RPMI7951 (cell line): ENCODE measurements at regions not wholly inside any gene's neighbourhood (a gene's known extent, or its start where the extent isn't known, plus 50 kb on each side); places are given as distances from the start of the nearest gene placed in this dataset.
"Not testable (repeated sequence)": the region's sequence is repeated elsewhere in the genome, so short reads cannot be mapped to it uniquely, and the experiment has no call there.

ENCODE experiments used
- DNase-seq: peaks from one replicate; pipeline ENCODE4 v3.0.0-alpha.2; 2012; ENCODE audit warnings: low read depth

DNA sequence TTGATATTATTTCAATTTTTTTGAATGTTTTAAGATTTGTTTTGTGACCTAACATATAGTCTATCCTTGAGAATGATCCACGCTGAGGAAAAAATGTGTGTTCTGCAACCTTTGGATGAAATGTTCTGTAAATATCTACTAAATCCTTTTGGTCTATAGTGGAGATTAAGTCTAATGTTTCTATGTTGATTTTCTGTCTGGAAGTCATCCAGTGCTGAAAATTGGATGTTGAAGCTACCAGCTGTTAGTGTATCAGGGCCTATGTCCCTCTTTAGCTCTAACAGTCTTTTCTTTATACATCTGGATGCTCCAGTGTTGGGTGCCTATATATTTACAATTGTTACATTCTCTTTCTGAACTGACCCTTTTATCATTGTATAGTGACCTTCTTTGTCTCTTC is 422.3 kb downstream of the TMEM232 start:
- DNase-seq: no peak

DNA sequence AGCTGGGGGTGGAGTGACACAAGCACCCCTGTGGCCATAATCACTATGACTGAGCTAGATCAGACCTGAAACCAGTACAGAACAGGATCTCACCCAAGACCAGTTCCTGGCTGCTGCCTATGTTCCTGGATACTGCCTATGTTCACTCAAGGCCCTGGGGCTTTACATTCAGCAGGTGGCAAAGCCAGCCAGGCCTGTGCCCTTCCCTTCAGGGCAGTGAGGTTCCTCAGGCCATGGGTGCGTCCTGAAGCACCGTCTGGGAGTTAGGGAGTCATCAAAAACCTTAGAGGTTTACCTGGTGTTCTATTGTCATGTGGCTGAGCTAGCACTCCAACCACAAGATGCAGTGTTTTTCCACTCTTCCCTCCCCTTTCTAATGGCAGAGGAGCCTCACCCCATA is 419.8 kb downstream of the TMEM232 start:
- no peak for DNase-seq

DNA sequence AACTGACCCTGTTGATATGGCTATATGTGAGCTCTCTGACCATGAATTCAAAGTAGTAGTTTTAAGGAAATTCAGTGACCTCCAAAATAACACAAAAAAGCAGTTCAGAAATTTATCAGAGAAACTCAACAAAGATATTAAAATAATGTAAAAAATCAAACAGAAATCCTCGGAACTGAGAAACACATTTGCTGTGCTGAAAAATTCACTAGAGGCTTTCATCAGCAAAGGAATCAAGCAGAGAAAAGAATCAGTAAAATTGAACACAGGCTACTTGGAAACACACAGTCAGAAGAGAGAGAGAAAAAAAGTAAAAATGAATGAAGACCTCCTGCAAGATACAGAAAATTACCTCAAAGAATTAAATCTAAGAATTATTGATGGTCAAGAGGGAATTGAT is 417.2 kb downstream of the TMEM232 start:
- no peak for DNase-seq

DNA sequence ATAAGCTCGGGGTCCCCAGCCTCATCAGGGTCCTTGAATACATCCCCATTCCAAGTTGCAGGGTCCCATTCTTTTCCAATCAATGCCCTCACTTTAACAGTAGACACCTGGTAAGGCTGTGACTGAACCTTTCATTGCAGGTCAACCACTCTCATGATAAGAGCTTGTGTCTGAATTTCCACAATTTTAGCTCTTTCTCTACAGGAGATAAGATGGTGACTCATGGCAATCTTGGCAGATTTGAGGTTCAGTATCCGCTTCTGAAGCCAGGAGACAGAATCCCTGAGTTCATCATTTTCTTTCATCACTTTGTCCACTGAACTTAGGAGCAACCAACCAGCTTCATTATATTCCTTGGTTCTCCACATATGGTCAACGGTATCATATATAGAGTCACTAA is 409.9 kb downstream of the TMEM232 start:
- not testable (repeated sequence) for DNase-seq

DNA sequence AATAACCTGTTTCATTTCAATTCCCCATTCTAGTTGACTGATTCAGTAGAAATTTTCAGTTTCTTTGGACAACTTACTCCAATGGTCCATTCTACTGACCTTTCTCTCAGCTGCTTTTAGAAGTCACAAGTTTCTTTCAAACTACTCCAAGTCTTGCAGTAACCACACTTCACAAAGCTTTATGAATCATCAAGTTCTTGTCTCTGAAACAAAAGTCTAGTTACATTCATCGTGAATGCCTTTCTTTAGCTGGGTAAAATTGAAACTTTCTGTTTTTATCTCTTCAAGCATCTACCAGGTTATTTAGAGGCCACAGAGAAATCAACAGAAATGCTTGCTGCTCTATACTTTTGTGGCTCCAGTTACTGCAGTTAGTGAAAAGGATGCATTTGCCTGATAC is 405.4 kb downstream of the TMEM232 start:
- DNase-seq: no peak

DNA sequence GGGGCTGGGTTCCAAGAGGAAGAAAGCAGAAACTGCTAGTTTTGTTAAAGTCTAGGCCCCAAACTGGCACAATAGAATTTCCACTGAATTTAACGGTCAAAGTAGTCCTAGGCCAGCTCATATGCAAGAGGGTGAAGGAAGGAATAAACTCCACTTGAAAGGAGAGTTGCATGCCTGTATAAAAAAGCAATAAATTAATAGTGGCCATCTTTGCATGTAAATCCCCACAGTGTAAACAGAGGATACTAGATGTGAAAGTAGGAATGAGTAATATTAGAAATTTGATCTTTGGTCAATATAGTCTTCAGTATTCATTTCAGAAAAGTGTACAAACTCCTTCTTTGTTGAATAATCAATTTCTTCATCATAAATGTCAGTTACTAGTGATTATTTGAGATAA is 403.1 kb downstream of the TMEM232 start:
- no peak for DNase-seq

DNA sequence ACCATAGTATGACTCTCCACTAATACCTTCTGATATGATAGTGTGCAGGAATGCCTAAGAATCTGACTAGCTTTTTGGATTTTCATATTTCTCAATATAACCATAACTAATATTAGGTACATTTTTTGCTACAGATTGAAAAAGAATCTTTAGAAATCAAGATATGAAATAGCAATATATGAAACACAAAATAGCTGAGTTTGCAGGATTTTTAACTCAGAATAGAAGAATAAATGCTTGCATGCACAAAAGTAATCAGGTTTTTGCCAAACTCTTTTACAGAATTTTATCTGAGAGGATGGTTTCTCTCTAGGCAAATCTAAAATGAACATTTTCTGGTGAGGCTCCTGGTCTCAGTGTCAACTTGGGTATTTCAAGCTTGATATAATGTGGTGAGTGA is 402.6 kb downstream of the TMEM232 start:
- no peak for DNase-seq

DNA sequence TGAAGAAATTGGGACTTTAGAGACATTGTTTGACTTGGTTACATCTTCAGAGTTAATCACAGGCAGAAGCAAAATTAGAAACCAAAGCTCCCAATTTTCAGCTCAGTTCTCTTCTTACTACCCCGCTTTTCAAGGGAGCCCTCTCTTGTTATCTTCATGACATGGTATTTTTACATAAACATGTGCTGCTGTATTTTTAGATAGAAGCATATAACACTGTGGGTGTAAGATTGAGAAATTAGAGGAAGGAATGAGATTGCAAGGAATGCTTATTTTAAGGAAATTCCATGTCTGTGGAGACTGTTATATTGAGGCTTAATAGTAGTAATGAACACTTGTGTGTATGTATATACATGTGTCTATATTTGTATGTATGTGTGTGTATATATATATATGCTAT is 401.6 kb downstream of the TMEM232 start:
- no peak for DNase-seq

DNA sequence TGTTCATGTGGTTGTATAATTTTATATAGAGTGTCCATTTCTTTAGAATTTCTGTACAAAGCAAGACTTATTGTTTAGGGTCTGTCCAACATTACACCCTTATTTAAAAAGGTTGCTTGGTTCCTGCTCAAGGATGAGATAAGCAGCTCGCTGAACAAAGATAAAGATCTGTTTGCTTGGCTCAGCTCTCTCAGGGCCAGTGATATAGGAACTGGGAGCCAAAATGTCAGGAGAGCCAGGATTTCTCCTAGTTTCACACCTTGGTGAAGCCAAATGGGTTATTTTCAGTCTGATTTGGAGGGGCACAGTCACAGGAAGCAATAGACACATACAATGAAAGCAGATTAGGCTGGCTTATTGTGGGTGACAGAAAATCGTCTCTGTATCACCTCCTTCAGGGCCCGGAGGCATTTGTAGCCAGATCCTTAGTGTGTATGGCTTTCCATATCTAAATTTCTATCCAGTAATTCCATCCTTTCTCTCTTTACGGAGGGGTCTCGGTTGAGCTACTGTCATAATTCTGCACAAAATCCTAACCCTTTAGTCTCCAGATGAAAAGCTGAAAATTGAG is 396.4 kb downstream of the TMEM232 start:
- no peak for DNase-seq

DNA sequence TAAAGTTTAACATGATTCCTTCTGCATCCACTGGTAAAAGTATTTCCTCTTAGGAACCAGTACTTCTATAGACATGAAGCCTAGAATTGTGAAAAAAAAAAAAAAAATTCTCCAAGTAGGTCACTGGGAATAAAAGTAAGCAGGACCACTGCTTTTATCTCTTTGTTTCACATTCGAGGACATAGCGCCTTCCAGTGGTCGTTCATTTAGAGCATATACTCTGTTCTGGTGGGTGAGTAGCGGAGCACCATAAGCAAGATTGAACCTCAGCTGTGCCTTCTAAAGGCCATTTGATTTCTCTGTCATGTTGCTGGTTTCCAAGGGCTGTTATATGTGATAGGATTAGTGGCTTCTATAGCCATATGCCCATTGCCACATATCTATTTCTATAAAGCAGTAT is 393.1 kb downstream of the TMEM232 start:
- DNase-seq: no peak

DNA sequence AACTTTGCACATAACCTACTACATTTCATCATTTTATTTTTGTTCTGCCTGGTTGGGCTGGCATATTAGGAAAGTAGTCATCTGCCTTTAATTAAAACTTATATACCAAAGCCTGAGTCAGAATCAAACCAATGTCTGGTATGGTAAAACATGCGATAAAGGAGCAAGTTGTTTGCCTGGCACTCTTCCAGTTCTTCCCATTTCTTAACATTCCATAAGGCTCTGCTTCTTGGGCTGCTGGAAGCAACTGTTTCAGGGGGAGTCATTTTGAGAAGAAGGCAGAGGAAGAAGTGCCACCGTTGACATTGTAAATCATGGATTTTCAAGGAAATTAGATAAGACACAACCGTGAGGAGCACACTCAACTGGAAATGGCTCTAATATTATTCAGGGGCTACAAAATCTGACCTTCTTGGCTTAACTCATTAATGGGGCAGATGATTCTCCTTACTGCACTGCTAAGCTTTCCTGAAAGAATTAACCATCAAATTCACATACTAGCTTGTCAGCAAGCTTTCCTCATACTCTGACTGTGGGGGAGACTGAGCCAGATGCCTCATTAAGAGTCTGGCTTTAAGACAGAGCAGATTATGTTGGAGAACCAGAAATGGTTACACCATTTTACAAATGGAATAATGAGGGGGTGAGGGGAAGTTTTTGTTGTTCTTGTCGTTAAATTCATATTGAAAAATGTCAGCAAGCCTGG is 391.0 kb downstream of the TMEM232 start:
- DNase-seq: peak; percentile 5

DNA sequence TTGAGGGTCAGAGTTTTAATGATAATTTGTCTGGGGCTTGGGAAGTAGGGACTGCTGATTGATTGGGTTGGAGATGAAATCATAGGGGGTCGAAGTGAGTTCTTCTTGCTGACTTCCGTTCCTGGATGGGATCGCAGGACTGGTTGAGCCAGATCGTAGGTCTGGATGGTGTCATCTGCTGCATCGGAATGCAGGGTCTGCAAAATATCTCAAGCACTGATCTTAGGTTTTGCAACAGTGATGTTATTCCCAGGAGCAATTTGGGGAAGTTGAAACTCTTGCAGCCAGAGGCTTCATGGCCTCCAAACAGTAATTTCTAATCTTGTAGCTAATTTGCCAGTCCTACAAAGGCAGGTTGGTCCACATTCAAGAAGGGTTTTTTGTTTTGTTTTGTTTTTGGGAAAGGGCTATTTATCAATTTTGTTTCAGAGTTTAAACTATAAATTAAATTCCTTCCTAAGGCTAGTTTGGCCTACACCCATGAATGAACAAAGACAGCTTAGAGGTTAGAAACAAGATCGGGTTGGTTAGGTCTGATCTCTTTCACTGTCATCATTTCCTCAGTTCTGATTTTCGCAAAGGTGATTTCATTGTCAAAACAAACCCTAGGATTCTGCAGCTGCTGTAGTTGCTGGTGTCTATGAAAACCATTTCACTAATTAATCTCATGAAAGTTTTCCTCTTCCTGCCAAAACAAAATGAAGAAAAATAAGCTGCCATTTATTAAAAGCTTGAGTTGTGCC is 388.0 kb downstream of the TMEM232 start:
- DNase-seq: no peak

DNA sequence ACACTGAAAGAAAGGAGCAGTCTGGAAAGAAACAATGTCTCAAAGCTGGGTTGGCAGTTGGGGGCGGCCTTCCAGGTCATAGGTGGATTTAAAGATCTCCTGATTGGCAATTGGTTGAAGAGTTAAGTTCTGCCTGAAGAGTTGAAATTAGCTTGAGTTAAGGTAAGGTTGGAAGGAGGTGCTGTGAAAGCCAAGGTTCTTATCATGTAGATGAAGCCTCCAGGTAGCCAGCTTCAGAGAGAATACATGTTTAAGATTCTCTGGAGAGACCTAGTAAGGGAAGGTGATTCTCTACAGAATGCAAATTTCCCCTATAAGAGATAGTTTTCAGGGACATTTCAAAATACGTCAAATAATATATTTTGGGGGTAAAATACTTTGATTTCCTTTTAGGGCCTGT is 387.1 kb downstream of the TMEM232 start:
- no peak for DNase-seq

DNA sequence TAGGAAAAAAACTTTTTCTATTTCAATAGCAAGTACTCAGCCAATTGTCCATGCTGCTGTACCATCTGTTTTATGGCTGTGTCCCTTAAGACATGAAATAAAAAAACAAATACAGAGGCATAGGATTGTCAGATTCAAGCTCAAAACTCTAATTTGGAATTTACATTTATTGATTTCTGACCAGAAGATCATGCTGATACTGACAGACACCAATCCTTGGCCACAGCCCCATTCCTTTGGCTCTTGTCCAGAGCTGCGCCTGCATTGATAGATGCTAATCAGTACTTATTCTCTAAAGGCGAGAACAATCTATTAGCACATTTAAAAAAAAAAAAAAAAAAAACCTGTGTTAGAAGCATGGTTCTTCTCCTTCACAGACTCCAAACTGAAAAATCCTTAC is 384.6 kb downstream of the TMEM232 start:
- no peak for DNase-seq

DNA sequence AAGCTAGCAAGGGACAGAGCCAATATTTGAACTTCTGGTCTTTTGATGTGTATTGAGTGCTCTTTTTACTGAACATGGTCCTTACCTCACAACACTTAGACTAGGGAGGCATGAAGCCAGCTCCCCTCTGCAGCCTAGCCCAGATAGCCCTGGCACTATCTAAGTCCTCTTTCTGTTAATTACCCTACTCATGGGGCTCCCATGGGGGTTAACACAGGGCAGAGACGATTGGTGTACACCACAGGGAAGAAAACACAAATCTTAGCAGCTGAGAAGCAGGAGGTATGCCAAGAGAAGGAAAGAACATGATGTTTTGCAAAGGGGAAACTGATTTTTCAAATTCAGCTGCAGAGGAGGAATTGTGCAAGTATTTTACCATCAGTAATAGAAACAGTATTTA is 383.8 kb downstream of the TMEM232 start:
- no peak for DNase-seq

DNA sequence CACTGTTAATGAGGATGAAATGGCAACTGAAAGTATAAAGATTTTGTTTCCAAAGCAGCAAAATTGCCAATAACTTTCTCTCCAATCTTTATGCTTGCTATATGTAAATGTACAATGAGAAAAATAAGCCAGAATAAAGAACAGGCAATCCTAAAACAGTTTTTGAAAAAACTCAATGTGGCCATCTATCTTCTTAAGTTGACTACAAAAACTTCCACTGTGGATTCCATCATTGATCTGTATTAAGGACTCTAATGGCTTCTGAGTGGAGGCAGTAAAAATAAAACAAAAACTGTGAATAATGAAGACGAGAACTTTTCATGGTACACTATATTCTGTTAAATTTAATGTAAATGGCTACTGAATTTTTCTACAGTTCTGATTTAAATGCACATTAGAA is 382.9 kb downstream of the TMEM232 start:
- DNase-seq: no peak

DNA sequence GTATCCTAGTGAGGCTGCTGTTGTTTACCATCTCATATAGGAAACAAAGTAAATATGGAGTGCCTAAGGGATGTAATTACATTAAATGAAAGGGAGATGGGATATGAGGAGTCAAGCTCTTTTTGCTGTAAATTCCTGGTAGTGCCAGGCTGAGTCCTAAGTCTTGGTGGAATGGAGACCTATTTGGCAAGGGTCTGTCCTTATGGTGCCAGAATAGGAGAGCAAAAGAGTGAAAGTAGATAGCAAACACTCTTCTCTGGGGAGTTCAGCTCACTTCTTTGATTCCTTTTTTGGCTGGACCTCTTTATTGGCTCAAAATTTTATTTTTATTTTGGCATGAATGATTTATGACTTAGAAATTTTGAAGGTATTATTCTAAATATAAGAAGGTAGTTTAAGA is 380.8 kb downstream of the TMEM232 start:
- no peak for DNase-seq

DNA sequence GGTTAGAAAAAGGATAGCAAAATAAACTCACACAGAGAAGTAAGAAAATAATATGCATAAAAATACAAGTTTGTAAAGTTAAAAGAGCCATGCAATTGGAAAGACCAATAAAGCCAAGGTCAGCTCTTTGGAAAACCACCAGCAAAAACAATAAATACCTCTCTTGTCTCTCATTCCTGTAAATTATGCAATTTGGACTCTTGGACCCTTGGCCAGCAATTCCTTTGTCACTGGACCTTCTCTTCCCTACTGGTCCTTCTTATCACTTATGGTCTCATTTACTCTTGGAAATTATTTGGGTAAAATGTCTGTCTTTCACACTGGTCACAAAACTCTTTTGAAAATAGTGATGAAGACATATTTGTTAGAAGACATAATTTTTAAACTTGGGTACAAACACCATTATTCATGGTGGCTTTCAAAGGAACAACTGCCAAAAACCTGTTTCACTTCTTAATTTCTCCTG is 379.5 kb downstream of the TMEM232 start:
- DNase-seq: no peak

DNA sequence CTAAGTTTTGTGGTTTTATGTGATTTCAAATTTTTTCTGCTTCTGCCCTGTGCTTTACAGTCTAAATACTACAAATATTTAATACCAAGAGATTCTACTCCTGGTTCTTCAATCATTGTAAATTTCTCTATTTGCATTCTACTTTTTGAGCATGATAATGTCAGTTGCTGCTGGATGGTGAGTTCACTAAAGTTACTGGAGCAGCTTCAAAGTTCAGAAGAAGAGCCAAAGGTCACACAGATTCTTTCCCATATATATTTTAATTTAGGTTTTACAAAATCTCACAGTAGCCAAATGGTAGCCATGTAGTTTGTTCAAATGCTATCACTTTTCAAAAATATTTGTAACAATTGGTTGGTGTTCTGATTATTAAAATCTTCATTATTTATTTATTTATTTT is 378.7 kb downstream of the TMEM232 start:
- no peak for DNase-seq

DNA sequence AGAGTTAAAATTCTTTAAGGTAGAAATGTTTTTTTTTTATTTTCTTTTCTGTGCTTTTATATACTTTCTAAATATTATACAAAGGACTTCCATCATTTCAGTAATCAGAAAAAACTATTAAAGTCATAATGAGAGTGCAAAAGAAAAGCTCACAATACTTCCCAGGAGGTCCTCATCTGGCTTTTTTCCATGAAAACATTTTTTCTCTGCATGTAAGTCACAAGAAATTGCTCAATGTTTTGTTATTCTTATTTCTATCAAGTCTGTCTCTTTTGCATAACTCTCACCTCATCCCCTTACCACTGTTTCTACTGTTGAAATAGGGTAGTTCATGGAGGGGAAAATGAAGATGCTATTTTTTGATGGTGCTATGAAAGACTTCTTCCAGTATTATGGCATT is 375.0 kb downstream of the TMEM232 start:
- no peak for DNase-seq

DNA sequence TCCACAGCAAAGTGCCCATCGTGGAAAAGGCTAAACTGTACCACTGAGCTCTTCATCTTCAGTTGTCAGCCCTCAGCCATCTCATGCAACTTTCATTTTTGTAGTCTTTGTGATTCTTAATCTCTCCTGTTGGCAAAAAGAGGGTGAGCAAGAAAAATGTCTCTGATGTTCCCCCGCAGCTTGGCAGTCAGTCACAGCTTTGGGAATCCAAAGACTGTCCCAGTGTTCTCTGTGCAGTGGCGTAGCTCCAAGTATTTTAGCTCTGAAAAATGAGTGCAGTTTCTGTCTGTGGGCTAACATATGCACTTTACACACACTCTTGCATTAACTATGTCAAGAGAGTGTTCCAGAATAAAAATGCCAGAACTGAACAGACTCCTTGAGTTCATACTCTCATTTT is 372.2 kb downstream of the TMEM232 start:
- no peak for DNase-seq

DNA sequence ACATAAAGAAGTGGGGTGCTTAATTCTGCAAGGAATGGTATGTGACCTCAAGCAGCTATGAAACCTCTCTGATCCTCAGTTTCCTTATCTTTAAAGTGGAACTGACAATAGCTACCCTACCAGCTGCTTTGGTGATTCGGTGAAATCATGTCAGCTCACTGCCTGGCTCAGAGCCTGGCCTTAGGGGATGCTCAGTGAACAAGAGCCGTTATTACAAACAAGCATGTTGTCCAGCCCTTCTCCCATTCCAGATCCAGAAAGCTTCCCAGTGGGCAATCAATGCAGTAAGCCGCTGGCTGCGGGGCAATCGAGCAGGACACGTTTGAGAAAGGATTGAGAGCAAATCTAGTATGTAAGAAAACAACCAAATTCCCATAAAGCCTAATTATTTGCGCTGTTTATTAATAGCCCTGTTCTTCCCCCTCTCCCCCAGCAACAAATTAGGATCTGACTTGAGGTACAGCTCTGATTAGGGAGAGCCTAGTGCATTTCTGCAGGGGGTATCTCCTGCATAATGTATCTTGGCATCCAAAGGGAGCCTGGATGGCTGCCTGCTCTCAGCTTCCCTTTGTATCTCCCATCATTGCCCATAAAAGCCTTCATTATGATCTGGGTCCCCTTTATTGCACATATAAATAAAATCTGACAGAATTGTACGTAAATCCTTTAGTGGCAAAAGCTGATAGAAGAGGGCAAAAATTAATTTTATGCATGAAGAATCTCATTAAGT is 371.4 kb downstream of the TMEM232 start:
- DNase-seq: no peak

DNA sequence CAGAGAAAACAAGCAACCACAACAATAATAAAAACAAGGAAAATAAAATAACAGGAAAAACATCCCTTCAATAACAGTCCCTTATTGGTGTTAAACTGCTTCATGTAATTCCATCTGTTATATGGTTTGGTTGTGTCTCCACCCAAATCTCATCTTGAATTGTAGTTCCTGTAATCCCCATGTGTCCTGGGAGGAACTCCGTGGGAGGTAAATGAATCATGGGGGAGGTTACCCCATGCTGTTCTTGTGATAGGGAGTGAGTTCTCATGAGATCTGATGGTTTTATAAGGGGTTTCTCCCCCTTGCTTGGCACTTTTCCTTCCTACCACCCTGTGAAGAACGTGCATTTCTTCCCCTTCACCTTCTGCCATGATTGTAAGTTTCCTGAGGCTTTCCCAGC is 369.8 kb downstream of the TMEM232 start:
- DNase-seq: no peak
